ENCODE measurements at regions not wholly inside any gene's neighbourhood (a gene's known extent, or its start where the extent isn't known, plus 50 kb on each side); places are given as distances from the start of the nearest gene placed in this dataset.

- TF ChIP-seq CTCF (IDR thresholded peaks at IDR 0.05) (no peak), POLR2A (IDR thresholded peaks at IDR 0.05) (no peak)
These were observed 510.0 kb downstream of the LTN1 start for GRCh38 chr21:28482657-28483056.
